ENCODE measurements at regions not wholly inside any gene's neighbourhood (a gene's known extent, or its start where the extent isn't known, plus 50 kb on each side); places are given as distances from the start of the nearest gene placed in this dataset.

DNA sequence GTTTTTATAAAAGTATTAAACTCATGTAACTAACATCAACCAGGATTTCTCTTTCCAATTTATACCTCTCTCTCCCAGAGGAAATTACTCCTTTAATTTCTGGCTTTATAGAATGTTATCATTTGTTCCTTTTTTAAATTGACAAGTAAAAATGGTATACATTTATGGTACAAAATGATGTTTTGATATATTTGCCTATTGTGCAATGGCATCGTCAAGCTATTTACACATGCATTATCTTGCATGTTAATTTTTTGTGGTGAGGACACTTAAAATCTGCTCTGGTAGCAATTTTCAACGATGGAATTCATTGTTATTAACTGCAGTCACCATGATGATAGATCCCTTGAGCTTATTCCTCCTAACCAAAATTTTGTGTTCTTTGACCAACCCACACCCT lies 149.0 kb upstream of the NAV3 start:
- DNase-seq: no peak
- WGBS, 2 experiments (ENCODE audit: insufficient coverage in 1 of 2, insufficient read length in 1 of 2): 81 to 86% methylated on average over 2 of the region's 2 CpGs
- H3K27ac Mint-ChIP-seq: no peak overlapping the region
- H3K4me3 Mint-ChIP-seq: no peak overlapping the region
- H3K27me3 Mint-ChIP-seq (ENCODE audit: insufficient read depth): no peaks in the 10 kb centered on the region
- H3K27me3 ChIP-seq (ENCODE audit: control insufficient read depth, insufficient read depth, low read length, poor library complexity, severe bottlenecking): no peaks in the 10 kb centered on the region
- peaks cover 17% of the 10 kb centered on the region for H3K4me1 Mint-ChIP-seq
- no peaks in the 10 kb centered on the region for H3K36me3 Mint-ChIP-seq (ENCODE audit: low read depth)
- TF ChIP-seq, protein P1, sequence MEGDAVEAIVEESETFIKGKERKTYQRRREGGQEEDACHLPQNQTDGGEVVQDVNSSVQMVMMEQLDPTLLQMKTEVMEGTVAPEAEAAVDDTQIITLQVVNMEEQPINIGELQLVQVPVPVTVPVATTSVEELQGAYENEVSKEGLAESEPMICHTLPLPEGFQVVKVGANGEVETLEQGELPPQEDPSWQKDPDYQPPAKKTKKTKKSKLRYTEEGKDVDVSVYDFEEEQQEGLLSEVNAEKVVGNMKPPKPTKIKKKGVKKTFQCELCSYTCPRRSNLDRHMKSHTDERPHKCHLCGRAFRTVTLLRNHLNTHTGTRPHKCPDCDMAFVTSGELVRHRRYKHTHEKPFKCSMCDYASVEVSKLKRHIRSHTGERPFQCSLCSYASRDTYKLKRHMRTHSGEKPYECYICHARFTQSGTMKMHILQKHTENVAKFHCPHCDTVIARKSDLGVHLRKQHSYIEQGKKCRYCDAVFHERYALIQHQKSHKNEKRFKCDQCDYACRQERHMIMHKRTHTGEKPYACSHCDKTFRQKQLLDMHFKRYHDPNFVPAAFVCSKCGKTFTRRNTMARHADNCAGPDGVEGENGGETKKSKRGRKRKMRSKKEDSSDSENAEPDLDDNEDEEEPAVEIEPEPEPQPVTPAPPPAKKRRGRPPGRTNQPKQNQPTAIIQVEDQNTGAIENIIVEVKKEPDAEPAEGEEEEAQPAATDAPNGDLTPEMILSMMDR (conservative IDR thresholded peaks at IDR 0.05): no peak
- peaks cover 5% of the 10 kb centered on the region for H3K4me1 ChIP-seq (ENCODE audit: control insufficient read depth, insufficient read depth, low read length)
- H3K9ac ChIP-seq (ENCODE audit: extremely low read depth, low read length, poor library complexity, severe bottlenecking): no peak overlapping the region
- H3K27ac ChIP-seq (ENCODE audit: low read depth, low read length): no peak overlapping the region
- H3K9me3 ChIP-seq (ENCODE audit: control insufficient read depth, low read length): no peaks in the 10 kb centered on the region
- H3K9me3 Mint-ChIP-seq: no peaks in the 10 kb centered on the region
- no peak overlapping the region for H3K4me3 ChIP-seq (ENCODE audit: low read length)
- no peaks in the 10 kb centered on the region for H3K36me3 ChIP-seq (ENCODE audit: control insufficient read depth, insufficient read depth, low read length)

DNA sequence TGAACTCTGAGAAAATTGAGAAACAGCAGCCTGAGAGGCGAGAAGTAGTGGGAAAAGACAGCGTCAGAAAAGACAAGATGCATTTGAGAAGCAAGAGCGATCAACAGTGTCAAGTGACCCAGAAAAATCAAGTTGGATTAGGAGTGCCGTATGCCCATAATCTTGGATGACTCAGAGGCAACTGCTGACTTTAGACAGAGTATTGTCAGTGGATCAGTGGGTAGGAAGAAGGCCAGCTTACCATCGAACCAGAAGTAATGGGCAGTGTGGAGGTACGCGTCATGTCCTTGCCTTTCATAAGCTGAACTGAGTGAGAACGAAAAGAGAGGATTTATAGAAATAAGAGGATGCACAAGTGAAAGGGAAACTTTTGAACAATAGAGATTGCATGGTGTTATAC lies 151.0 kb upstream of the NAV3 start:
- Histone ChIP-seq H3K36me3 (ENCODE audit: control insufficient read depth, insufficient read depth, low read length) (no peaks in the 10 kb centered on the region), H3K27me3 (ENCODE audit: control insufficient read depth, insufficient read depth, low read length, poor library complexity, severe bottlenecking) (no peaks in the 10 kb centered on the region), H3K4me3 (ENCODE audit: low read length) (no peak overlapping the region), H3K9me3 (ENCODE audit: control insufficient read depth, low read length) (no peaks in the 10 kb centered on the region), H3K27ac (ENCODE audit: low read depth, low read length) (no peak overlapping the region), H3K4me1 (ENCODE audit: control insufficient read depth, insufficient read depth, low read length) (peaks cover 5% of the 10 kb centered on the region), H3K9ac (ENCODE audit: extremely low read depth, low read length, poor library complexity, severe bottlenecking) (no peak overlapping the region)
- 95 to 96% methylated on average over 8 of the region's 8 CpGs for WGBS, 2 experiments (ENCODE audit: insufficient coverage in 1 of 2, insufficient read length in 1 of 2)
- H3K4me1 Mint-ChIP-seq: peaks cover 35% of the 10 kb centered on the region
- no peaks in the 10 kb centered on the region for H3K36me3 Mint-ChIP-seq (ENCODE audit: low read depth)
- no peak overlapping the region for H3K4me3 Mint-ChIP-seq
- TF ChIP-seq, protein P1 (conservative IDR thresholded peaks at IDR 0.05): no peak
- H3K9me3 Mint-ChIP-seq: no peaks in the 10 kb centered on the region
- DNase-seq: no peak
- no peak overlapping the region for H3K27ac Mint-ChIP-seq
- H3K27me3 Mint-ChIP-seq (ENCODE audit: insufficient read depth): no peaks in the 10 kb centered on the region

DNA sequence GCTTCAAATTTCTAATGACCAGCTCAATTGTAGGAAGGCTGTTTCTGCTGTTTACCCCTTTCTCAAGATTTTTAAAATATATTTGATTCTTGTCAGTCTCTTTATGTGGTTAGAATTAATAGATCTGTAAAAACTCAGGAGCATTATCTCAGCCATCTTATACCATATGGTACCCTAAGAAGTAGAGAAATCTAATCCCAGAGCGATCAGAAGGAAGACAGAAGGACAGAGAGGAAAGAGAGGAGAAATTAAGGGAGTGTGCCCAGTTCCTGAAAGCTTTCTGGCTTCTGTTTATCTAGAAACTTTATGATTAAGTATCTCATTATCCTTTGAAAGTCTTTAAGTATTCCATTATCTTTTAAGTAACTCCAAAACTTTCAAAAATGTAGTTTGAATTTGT lies 152.1 kb upstream of the NAV3 start:
- H3K4me3 ChIP-seq (ENCODE audit: low read length): no peak overlapping the region
- TF ChIP-seq, protein P1 (conservative IDR thresholded peaks at IDR 0.05): no peak
- no peaks in the 10 kb centered on the region for H3K9me3 ChIP-seq (ENCODE audit: control insufficient read depth, low read length)
- DNase-seq: no peak
- H3K9ac ChIP-seq (ENCODE audit: extremely low read depth, low read length, poor library complexity, severe bottlenecking): no peak overlapping the region
- Mint-ChIP-seq H3K27me3 (ENCODE audit: insufficient read depth) (no peaks in the 10 kb centered on the region), H3K36me3 (ENCODE audit: low read depth) (no peaks in the 10 kb centered on the region), H3K9me3 (no peaks in the 10 kb centered on the region), H3K27ac (no peak overlapping the region), H3K4me1 (peaks cover 35% of the 10 kb centered on the region), H3K4me3 (no peak overlapping the region)
- H3K27me3 ChIP-seq (ENCODE audit: control insufficient read depth, insufficient read depth, low read length, poor library complexity, severe bottlenecking): no peaks in the 10 kb centered on the region
- H3K27ac ChIP-seq (ENCODE audit: low read depth, low read length): no peak overlapping the region
- no peaks in the 10 kb centered on the region for H3K36me3 ChIP-seq (ENCODE audit: control insufficient read depth, insufficient read depth, low read length)
- peaks cover 5% of the 10 kb centered on the region for H3K4me1 ChIP-seq (ENCODE audit: control insufficient read depth, insufficient read depth, low read length)
- 79% methylated on average over 1 of the region's 1 CpG; no CpG with 5 or more reads in 1 of the 2 experiments for WGBS, 2 experiments (ENCODE audit: insufficient coverage in 1 of 2, insufficient read length in 1 of 2)
